ENCODE measurements at regions not wholly inside any gene's neighbourhood (a gene's known extent, or its start where the extent isn't known, plus 50 kb on each side); places are given as distances from the start of the nearest gene placed in this dataset.

GRCh38 chr9:13823026-13823425 lies 490.9 kb downstream of the NFIB start:
- Histone ChIP-seq H2BK5ac (ENCODE audit: insufficient read length, low read length) (no peak overlapping the region), H3K23ac (ENCODE audit: insufficient read length, low read depth, low read length) (no peak overlapping the region), H2BK120ac (ENCODE audit: low read depth, low read length, poor library complexity, severe bottlenecking) (no peak overlapping the region), H3K9me3 (ENCODE audit: control insufficient read depth, low read depth, low read length) (no peaks in the 10 kb centered on the region), H2AFZ (ENCODE audit: low read length) (no peak overlapping the region), H3K18ac (ENCODE audit: insufficient read length, low read depth, low read length) (no peak overlapping the region), H2AK5ac (ENCODE audit: insufficient read length, low read length) (no peak overlapping the region), H4K91ac (ENCODE audit: insufficient read length, low read depth, low read length) (no peak overlapping the region), H3K14ac (ENCODE audit: insufficient read depth, low read length) (no peak overlapping the region), H3K4me1 (ENCODE audit: insufficient read depth, low read length) (no peaks in the 10 kb centered on the region), H3K23me2 (ENCODE audit: insufficient read length, low read depth, low read length, poor library complexity, severe bottlenecking) (no peaks in the 10 kb centered on the region), H3K4ac (ENCODE audit: low read depth, low read length) (no peak overlapping the region), H4K20me1 (ENCODE audit: control insufficient read depth, insufficient read depth, insufficient read length) (no peaks in the 10 kb centered on the region), H2BK20ac (ENCODE audit: low read depth, low read length, poor library complexity, severe bottlenecking) (no peak overlapping the region), H3K79me1 (ENCODE audit: insufficient read depth, low read depth, low read length, poor library complexity, severe bottlenecking) (no peaks in the 10 kb centered on the region), H3K79me2 (ENCODE audit: insufficient read depth, low read length) (no peaks in the 10 kb centered on the region), H3K27me3 (ENCODE audit: insufficient read depth, low read length) (no peaks in the 10 kb centered on the region), H3K4me2 (ENCODE audit: insufficient read depth, insufficient read length, low read length) (no peak overlapping the region), H3K56ac (ENCODE audit: insufficient read length, low read depth, low read length) (no peak overlapping the region), H4K8ac (replicated peaks; ENCODE audit: insufficient read length, low read depth, low read length) (no peak overlapping the region), H2BK12ac (ENCODE audit: insufficient read length, low read depth, low read length) (no peak overlapping the region), H2BK15ac (ENCODE audit: low read depth, low read length) (no peak overlapping the region), H3K9ac (ENCODE audit: extremely low read depth, insufficient read length, low read length) (no peak overlapping the region), H4K5ac (ENCODE audit: insufficient read length, low read depth, low read length) (no peak overlapping the region), H3K27ac (ENCODE audit: insufficient read length, low read depth, low read length) (no peak overlapping the region), H3T11ph (ENCODE audit: low read length) (no peak overlapping the region)
- no peak for TF ChIP-seq CTCF (conservative IDR thresholded peaks at IDR 0.05)
- DNase-seq: no peak
- Mint-ChIP-seq H3K4me3 (no peak overlapping the region), H3K27me3 (ENCODE audit: low read depth) (no peaks in the 10 kb centered on the region), H3K36me3 (ENCODE audit: insufficient read depth in 1 of 3, low read depth in 3 of 3) (peaks cover 0 to 6% (median 4%) of the 10 kb centered on the region in 3 experiments; a peak in 4 of 7 replicates), H3K27ac (no peak overlapping the region), H3K9me3 (peaks cover 0 to 8% of the 10 kb centered on the region in 2 experiments; a peak in 3 of 5 replicates), H3K4me1 (no peaks in the 10 kb centered on the region)
